ELR (cell line): ENCODE measurements at regions not wholly inside any gene's neighbourhood (a gene's known extent, or its start where the extent isn't known, plus 50 kb on each side); places are given as distances from the start of the nearest gene placed in this dataset.
"Not testable (repeated sequence)": the region's sequence is repeated elsewhere in the genome, so short reads cannot be mapped to it uniquely, and the experiment has no call there.

Experiments used
- DNase-seq: peaks from one replicate; pipeline ENCODE4 v3.0.0-alpha.2; 2015; ENCODE audit warnings: low read depth

DNA sequence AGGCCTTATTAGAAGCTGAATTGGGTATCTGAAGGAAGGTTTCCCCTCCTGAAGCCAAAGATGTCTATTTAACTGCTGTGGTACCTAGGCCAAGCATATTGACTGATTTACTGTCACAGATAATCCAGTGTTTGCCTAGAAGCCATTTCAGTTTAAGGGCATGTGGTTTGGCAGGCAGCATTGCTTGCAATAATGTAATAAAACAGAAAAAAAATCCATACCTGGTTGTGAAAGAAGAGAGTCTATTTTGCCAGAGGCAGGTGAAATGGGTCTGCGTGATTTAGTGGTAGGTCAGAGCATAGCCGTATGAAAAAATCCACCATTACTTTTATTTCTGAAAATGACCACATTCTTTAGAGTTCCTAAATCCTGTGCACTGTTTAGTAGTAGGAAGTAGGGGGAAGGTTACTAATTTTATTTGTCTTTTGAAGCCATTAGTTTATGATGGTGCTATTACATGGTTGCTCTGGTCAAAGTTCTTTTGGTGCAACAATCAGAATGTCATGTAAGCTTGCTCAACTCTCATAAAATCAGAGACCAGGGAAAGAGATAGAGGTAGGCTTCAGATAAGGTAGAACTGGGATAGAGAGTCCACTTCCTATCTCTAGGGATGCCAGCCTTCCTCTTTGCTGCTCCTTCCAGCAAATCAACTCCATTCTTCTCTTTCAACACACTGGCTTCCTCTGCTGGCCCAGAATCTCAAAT lies 343.4 kb downstream of the GPD2 start:
- no peak for DNase-seq

DNA sequence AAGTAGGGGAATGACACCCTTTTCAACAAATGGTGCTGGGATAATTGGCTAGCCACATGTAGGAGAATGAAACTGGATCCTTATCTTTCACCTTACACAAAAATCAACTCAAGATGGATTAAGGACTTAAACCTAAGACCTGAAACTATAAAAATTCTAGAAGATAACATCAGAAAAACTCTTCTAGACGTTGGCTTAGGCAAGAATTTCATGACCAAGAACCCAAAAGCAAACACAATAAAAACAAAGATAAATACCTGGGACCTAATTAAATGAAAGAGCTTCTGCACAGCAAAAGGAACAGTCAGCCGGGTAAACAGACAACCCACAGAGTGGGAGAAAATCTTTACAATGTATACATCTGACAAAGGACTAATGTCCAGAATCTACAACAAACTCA lies 345.5 kb downstream of the GPD2 start:
- not testable (repeated sequence) for DNase-seq

DNA sequence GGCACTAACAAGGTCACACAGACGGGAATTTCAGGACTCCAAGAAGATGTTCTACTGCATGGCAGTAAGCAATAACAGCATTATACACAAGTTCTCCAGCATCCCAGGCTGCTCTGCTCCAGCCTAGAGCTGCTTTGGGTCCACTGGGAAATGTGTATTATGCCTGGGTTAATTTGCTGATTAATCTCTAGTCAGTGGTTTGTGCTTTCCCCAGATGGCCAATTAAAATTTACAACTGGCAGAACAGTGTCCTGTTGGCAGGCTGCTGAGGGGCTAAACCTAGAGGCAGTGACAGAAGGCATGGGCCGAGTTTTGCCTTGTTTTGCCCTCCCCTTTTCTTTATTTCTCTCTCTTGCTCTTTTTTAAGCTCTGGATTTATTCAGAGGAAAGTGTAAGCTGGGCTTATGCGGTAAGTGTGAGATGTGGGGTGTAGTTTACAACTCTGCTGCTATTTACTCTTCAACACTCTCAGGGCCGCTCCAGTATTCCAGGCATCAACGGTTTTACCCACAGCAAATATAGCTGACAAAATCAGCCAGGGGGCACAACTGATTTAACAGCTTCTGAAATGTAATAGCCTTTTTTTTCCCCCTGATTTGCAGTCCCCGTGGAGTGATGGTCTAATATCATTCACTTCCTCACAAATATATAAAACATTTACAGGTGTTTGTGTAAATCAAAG lies 348.0 kb downstream of the GPD2 start:
- DNase-seq = no peak

DNA sequence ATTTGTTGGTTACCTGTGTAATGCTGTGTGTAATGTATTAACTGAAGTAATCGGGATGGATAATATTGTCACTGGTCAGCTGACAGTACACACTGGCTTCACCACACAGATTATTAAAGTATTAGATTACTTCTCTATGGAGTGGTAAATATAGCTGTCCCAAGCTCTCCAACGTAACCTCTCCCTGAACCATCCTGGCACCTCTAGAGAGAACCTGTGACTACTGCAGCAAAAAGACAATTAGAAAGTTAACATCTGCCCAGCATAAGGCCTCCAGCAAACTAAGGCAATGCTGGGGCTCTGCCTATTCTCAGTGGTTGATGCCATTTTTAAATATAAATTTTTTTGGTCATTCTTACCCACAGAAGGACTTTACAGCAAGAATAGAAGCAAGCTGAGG lies 351.3 kb downstream of the GPD2 start:
- no peak for DNase-seq

DNA sequence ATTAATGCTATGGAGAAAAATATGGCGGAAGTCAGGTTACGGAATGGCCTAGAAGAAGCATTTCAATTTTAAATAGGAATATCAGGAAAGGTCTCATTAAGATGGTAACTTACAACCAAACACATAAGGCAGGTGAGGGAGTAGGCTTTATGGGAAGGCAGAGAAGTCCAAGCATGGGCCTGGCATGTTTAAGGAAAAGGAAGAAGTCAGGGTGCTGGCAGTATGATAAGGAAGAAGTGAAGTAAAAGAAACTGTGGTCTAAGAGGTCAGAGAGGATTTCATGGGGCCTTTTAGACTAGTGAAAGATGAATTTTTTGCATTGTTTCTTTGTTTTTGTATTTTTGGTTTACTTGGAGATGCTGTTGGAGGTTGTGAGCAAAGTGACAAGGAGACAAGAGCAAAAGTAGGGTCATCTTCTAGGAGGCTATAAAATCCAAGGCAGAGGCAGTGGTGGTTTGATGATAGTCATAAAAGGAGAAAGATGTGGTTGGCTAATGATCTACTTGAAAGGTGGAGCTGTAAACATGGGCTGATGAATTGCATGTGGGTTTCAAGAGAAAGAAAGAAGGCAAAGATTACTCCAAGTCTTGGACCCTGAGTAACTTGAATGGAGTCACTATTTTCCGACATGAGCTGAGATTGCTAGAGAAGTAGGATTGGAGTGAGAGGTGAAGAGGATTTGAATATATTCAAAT lies 354.3 kb downstream of the GPD2 start:
- no peak for DNase-seq

DNA sequence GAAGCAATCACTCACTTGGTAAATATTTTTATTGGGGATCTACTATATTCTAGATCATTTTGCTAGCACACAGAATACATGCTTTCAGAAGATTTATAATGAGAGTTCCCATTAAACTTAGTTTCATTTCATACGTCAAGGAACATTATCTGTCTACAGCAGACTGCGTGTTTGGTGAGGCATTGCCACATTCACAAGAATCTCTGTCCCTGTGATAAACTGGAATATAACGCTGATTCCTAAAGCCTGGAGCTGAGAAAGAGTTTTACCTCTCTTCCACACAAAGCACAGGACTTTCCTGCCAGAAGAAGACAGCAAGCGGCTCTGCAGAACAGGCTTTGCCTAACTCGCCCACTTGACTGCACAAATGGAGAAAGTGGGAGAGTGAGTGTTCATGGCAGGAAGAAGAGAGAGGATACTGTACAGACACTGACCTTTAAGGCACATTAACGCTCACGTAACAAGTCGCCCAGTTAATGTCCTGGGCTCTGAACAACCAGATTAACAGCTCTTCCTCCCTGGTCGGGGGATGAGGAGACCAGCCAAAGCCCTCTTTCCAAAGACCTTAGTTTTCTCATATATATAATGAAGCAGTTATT lies 356.2 kb downstream of the GPD2 start:
- no peak for DNase-seq

DNA sequence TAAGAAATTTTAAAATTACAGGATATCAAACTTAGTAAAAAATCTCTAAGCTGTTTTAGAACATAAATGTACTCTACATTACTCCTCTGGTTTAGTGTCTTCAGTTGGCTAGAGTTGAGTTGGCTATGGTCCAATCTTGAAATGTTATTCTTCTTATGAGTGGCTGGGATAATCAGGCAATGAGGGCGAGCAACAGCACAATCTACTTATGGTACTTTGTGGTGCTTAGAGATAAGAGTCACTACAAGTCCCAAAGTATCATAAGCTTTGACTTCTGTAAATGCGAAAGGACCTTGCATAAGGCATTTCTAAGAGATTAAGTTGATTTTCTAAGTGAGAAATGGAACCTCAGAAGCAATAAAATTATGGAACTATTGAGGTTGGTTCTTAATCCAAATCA lies 361.7 kb downstream of the GPD2 start:
- DNase-seq = no peak

DNA sequence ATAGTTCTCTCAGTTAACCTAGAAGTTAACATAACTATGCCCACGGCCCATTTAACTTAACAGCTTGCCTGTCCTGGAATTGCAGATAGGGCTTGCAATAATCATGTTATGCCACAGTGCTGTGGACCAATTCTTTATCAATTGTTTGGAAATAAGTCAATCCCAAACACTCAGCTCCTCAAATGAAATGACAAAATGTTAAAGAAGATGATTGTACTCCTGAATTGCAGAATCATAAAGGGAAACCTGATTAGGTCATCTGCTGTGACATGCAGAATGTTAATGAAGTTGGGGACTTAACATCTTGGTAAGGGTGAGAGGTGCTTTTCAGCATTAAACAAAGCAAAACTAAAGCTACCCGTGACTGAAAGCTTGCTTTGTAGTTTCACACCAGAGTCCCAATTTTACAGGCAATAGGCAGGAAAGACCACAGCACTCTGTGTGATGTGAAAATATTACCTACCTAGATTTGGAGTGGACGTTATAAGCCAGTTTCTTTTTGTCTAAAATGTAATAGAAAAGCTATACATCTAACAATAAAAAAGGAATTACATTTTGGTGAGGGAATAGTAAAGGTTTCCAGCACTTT lies 364.0 kb downstream of the GPD2 start:
- DNase-seq = no peak

DNA sequence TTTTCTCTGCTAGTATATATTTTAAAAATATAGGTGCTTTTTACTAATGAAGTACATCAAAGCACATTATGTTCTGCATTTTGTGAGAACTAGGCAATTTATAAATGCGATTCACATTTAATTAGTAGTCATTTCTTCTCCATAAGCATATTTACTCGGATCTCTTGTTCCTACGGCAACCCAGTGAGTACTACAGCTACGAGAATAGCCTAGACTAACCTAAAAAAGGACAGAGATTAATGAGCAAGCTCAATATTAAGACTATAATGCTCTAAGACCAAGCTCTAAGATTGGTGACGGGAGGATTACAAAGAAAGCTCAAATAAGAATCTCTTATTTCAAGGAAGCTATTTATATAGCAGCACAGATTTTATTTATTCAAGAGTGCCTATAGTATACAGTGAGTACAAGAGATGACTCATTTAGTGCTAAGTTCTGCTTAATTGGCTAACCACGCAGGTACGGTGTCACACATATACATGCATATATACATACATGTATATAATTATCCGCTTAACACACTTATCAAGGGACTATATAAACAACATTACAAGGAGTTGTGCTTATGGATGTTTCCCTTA lies 364.7 kb downstream of the GPD2 start:
- no peak for DNase-seq

DNA sequence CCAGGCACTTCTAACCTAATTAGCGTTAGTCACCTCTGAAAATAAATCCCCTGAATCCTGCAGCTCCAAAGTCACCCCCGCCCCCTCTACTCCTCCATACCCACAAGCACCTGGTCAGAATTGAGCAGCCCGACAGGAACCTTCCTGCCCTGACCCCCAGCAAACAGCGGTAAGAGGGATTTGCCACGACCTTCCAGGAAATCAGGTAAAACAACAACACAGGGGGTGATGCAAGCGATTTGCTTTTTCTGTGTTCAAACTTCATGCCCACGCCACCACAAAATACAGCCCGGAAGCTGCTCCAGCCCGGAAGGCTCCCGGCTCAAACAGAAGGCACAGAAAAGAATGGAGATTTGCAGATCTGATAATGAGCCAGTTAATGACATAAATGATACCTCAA lies 367.1 kb downstream of the GPD2 start:
- no peak for DNase-seq

DNA sequence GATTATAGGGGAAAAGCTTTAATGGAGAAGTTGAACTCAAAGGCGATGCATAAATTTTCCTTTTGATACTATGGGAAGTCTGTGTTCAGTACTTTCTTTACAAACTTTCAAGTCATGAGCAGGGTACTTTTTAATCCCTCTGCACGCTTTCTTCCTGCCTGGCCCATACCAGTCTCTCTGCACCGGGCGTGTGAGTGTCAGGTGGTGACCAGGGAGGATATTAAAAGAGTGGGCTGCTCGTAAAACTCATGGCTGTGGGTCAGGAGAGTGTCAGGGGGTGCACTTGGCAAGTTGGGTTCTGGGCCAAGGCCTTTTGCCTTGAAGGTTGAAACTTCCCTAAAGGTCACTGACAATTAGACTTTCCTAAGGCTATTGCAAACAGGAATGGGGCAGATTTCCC lies 367.8 kb downstream of the GPD2 start:
- no peak for DNase-seq

DNA sequence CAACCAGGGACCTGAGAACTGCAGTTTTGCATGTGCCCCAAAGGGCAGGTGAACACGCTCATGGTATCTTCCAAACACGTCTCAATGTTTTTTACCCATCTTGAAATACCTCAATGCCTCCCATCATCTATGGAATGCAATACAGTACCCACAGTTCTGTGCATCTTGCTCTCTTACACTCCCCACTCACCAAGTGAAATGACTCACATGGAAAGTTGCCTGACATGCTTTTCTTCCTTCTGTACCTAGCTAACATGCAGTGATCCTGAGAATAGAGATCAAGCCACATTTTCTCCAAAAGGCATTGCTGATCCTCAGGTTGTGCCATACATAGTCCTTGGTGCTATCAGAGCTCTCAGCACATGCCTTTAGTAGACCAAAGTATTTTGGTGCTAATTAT lies 373.9 kb downstream of the GPD2 start:
- DNase-seq = no peak

DNA sequence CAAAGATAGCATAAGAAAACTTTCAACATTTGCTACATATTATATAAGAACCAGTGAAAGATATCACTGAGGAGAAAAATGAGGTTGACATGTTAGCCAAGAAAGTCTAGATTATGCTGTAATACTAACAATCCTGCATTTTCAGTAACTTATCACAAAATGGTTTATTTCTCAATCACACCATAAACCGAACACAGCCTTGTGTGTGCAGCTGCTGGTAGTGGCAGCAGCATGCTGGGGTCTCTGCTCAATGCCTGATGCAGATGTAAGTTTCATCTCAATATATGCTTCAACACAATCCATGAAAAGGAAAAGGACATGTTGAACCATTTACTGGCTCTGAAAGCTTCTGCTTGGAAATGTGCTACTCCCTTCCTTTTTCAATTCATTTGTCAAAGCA lies 376.3 kb downstream of the GPD2 start:
- no peak for DNase-seq

DNA sequence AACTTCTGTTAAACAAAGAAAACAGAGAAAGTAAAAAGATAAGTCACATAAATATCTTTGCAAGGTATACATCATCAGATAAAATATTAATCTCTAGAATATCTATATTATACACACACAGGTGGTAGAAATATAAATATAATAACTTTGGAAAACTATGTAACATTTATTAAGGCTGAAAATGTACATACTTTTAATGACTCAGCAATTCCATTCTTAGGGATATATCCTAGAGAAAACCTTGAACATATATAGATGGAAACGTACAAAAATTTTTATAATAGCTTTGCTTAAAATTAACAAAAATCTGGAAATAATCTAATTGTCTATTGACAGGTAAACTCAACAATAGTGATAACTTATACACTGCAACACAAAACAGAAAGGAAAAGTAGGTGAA lies 381.3 kb downstream of the GPD2 start:
- DNase-seq = no peak

DNA sequence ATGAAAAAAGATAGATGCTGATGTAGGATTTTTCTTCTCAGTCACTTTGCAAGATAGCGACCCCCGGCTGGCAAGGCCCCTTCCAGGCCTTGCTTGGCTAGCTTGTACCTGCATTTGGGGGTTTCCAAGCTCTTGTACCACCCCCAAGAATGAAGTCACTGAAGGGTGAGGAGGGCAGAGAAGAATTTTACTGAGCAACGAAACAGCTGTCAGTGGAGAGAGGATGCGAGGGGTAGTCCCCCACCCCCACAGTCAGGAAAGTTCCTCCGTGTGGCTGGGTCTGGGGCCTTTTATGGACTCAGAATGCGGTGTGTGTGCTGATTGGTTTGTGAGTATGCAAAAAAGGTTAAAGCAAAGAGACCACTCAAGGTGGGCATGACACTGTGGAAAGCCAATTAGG lies 382.0 kb downstream of the GPD2 start:
- no peak for DNase-seq

DNA sequence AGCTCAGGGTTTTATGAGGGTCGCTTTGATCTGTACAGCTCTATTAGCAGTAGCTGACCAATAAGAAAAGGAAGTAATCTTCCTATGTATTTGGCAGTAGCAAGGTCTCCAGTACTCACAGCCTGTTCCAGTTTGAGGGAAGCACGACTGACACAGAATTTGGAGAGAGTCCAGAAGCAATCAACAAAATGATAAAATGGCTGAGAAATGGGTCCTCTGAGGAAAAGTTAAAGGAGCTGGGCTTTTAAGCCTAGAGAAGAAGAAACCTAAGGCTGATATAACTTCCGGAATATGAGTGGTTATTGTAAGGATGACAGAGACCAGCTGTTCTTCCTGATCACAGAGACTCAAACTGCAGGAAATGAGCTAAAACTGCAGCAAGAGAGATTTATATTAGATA lies 382.8 kb downstream of the GPD2 start:
- DNase-seq = no peak

DNA sequence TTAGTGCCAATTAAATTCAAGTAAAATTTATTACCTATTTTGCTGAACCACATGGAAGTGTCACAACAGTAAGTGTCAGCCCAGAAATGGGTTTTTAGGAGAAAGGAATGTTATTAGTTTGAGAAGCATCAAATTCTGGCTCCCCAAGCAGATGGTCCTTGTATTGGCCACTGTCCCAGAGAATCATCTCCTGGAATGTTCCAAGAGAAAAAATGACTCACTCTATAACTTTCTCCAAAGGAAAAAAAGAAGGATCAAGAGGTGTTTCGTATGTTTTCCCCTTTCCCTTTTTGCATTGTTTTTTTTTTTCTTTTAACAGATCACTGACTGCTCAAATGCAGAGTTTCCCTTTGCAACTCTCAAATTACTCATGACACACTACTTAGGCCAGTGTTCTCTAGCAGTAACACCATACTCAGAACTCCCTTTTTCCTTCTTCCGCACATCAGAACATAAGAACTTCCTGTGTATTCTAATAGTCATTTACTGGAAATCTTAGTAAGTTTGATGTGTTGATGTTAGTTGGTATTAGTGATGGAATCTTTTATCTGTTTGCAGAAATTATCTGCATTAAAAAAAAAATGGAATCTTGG lies 390.3 kb downstream of the GPD2 start:
- DNase-seq = no peak

DNA sequence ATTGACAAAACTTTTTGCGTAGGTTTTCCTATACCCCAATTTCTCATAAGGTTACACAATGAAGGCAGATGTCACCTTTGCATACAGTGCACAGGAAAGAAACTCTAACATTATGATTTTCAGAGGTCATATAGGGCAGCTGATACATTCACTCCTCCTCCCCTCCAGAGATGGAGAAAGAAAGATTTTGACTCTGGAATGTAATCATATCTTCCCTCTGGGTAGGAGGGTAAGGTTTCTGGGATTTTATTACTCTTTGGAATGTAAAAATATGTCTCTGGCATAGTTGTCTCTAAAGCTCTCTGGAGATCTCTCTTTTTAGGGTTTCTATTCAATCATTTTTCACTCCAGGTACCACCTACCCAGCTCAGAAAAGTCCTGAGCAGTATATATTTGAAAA lies 398.3 kb downstream of the GPD2 start:
- DNase-seq = no peak

DNA sequence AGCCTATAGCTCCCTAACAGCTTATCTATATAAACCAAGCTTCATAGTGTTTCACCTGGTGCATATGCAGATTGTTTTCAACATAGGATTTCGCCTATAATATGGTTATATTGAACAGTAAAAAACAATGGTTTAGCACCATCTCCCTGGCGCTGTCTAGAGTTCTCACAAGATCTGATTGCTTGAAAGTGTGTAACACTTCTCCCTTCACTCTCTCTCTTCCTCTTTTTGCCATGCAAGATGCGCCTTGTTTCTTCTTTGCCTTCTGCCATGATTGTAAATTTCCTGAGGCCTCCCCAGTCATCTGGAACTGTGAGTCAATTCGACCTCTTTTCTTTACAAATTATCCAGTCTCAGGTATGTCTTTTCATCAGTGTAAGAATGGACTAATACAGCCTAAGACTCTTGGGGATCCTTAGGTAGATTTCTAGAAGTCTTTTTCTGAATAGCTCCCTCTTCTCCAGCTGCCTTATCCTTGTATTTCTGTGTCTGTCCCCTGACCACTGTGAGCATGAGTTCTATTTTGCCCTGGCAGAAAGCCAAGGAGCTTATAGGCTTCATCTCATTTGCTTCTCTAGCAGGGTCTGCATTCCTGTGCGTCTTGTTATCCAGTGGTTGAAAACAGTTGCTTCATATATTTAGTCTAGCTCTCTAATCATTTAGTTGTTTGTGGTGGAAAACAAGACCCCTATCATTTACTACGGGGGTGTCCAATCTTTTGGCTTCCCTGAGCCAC lies 401.6 kb downstream of the GPD2 start:
- no peak for DNase-seq

DNA sequence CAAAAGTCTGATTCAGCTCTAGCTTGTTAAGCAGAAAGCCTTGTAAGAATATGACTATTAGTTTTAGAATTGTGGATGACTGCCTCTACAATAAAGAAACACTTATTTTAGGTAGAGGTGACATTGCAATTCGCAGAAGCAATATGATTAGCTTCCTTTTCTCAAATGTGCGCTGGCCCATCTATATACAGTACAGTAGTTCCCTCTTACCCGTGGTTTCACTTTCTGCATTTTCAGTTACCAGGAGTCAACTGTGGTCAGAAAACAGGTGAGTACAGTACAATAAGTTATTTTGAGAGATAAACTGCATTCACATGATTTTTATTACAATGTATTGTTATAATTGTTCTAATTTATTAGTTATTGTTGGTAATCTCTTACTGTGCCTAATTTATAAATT lies 405.1 kb downstream of the GPD2 start:
- DNase-seq = no peak
